ENCODE measurements at regions not wholly inside any gene's neighbourhood (a gene's known extent, or its start where the extent isn't known, plus 50 kb on each side); places are given as distances from the start of the nearest gene placed in this dataset.

DNA sequence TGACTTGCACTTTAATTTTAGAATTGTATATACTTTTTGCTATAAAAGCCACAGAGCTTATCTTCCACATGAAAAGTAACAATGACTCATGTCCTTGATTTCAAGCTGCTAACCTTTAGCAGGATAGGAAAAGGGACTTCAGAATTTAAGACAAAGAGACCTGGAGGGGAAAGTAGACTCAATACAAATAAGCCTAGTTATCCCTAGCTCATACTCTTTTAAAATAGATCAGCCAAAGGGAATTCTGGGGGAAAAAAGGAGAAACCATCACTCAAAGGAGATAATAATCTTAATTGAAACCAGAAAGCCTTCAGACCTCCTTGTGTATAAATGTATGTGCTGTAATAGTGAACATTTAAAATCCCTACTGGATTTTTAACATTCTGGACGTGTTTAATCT, 930.3 kb downstream of the NTRK3 start:
- DNase-seq = no peak
- intact Hi-C loops (cut with DNase I, micrococcal nuclease) = no loop called here
- Histone ChIP-seq H3K36me3 (ENCODE audit: low read depth) (no peaks in the 10 kb centered on the region), H3K4me3 (no peak overlapping the region), H3K9me3 (peaks cover 4% of the 10 kb centered on the region), H3K4me1 (ENCODE audit: low read depth) (no peaks in the 10 kb centered on the region)
- TF ChIP-seq CTCF (IDR thresholded peaks at IDR 0.05) = no peak
- ATAC-seq = no peak

GRCh38 chr15:87322870-87323269, 933.7 kb downstream of the NTRK3 start:
- intact Hi-C loops (cut with DNase I, micrococcal nuclease) = no loop called here
- ATAC-seq (no peak), DNase-seq (no peak)
- no peaks in the 10 kb centered on the region for H3K4me1 ChIP-seq (ENCODE audit: low read depth)
- no peaks in the 10 kb centered on the region for H3K36me3 ChIP-seq (ENCODE audit: low read depth)
- TF ChIP-seq CTCF (IDR thresholded peaks at IDR 0.05) = no peak
- no peak overlapping the region for H3K4me3 ChIP-seq
- peaks cover 8% of the 10 kb centered on the region for H3K9me3 ChIP-seq

- ATAC-seq = no peak
- intact Hi-C loops (cut with DNase I, micrococcal nuclease) = no loop called here
- Histone ChIP-seq H3K4me1 (ENCODE audit: low read depth) (no peaks in the 10 kb centered on the region), H3K4me3 (no peak overlapping the region), H3K9me3 (peaks cover 8% of the 10 kb centered on the region), H3K36me3 (ENCODE audit: low read depth) (no peaks in the 10 kb centered on the region)
- no peak for TF ChIP-seq CTCF (IDR thresholded peaks at IDR 0.05)
- no peak for DNase-seq
Observed at GRCh38 chr15:87322265-87322664, 934.3 kb downstream of the NTRK3 start.

- H3K4me1 ChIP-seq (ENCODE audit: low read depth) = no peaks in the 10 kb centered on the region
- H3K4me3 ChIP-seq = no peak overlapping the region
- no peak for ATAC-seq
- TF ChIP-seq CTCF (IDR thresholded peaks at IDR 0.05) = no peak
- intact Hi-C loops (cut with DNase I, micrococcal nuclease) = no loop called here
- DNase-seq = no peak
- no peaks in the 10 kb centered on the region for H3K36me3 ChIP-seq (ENCODE audit: low read depth)
- H3K9me3 ChIP-seq = peaks cover 8% of the 10 kb centered on the region
Observed at GRCh38 chr15:87317900-87318299, 938.6 kb downstream of the NTRK3 start.

DNA sequence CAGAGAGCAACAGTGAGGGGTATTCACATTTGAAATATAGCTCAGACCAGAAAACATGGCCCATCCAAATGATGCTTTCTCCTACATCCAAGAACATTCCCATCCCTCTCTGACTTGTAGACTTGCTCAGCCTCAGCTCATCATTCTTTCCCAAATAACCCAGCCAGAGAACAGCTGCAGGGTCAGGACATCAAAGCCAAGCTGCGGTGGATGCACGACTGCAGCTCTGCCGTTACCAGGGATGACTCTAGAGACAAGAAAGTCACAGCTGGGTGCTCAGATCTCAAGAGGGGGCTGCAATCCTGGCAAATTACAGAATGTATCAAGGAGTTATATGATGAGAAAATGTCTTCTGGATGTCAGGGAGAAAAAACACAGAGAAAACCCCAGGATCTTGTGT, 944.3 kb downstream of the NTRK3 start:
- no peaks in the 10 kb centered on the region for H3K9me3 ChIP-seq
- no peaks in the 10 kb centered on the region for H3K4me1 ChIP-seq (ENCODE audit: low read depth)
- no peaks in the 10 kb centered on the region for H3K36me3 ChIP-seq (ENCODE audit: low read depth)
- no peak overlapping the region for H3K4me3 ChIP-seq
- intact Hi-C loops (cut with DNase I, micrococcal nuclease) = no loop called here
- TF ChIP-seq CTCF (IDR thresholded peaks at IDR 0.05) = no peak
- ATAC-seq (no peak), DNase-seq (no peak)

GRCh38 chr15:87300146-87300545, 956.4 kb downstream of the NTRK3 start:
- intact Hi-C loops (cut with DNase I, micrococcal nuclease) = no loop called here
- H3K36me3 ChIP-seq (ENCODE audit: low read depth) = no peaks in the 10 kb centered on the region
- H3K4me1 ChIP-seq (ENCODE audit: low read depth) = no peaks in the 10 kb centered on the region
- DNase-seq (no peak), ATAC-seq (no peak)
- no peak for TF ChIP-seq CTCF (IDR thresholded peaks at IDR 0.05)
- H3K4me3 ChIP-seq = no peak overlapping the region
- H3K9me3 ChIP-seq = peaks cover 30% of the 10 kb centered on the region

All from mucosa of descending colon (tissue), 3 donors.